HG02885 (cell line): ENCODE measurements at regions not wholly inside any gene's neighbourhood (a gene's known extent, or its start where the extent isn't known, plus 50 kb on each side); places are given as distances from the start of the nearest gene placed in this dataset.

Experiments used
- ATAC-seq: cut with Tn5 transposase; IDR thresholded peaks from one replicate; pipeline ENCODE4 v1.9.1; 2021; ENCODE audit warnings: mild to moderate bottlenecking; ENCODE audit not compliant: unreplicated experiment, poor library complexity

DNA sequence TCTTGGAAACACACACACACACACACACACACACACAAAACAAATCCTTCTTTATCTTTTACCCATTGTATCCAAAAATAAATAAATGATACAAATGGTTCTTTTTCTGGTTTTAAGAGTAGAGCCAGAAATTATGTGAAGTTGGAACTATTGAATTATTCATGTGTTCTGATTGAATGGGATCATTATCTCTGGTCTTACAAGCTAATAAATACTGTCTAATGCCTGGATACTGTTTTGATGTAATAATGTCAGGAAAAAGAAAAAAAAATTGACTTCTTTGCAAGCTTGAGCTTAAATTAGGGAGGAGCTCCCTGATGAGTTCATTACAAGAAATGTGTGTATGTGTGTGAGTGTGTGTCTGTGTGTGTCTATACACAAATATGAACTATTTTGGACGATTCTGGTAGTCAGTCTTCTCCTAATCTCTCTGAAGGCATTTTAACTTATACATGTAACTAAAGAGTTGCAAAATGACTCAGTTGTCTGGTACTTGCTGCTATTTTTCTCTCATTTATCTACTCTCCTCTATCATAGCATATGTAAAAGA is 507.2 kb upstream of the AGTR1 start:
- ATAC-seq = no peak

DNA sequence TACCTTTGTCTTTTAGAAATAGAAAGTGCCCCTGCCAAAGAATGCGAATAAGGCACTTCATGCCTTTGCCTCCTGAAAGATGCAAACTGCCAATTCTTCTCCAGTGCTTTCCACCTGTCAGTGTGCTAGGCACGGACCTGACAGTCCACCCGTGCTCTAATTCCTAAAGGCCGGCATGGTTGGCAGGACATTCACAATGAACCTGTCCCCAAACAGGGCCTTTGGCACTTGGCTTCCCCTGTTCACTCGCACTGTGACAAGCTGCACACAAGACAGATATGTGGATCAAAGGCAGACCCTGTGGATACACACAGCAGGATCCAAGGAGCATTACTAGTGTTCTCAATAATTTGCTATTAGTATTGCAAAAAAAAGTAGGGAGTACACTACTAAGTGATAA is 505.7 kb upstream of the AGTR1 start:
- ATAC-seq = no peak

DNA sequence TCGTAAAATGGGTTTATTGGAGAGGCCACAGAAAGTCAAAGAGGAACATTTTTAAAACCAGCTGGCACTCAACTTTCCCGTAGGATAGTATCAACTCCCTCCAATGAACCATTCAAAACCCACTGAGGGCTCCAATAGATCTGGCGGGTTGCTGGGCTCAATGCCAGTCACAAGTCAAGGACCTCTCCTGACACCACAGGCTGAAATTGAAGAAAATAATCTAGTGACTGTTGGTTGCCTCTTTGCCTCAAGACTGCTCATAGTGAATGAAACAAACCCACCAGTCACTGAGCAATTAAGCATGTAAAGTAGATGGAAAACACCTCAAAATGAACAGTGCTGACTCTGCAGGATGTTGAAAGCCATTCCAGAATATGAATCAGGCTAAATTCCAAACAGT is 500.6 kb upstream of the AGTR1 start:
- ATAC-seq = no peak

DNA sequence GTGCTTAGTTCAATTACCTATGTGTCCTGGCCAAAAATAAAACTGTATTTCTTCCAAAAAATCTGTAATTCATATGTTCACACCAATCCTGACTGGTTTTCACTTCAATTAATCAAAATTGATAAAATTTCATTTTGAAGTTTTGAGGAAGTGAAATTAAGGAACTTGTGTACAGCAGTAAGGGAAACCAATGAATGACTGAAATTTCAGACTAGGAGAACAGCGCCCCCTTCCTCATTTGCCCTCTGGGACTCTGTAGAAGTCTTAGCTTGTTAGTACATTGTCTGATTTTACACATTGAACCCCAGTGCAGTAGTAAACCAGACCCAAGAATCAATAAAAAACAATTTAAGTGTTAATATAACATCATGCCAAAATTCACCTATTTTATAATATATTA is 495.3 kb upstream of the AGTR1 start:
- ATAC-seq = no peak

DNA sequence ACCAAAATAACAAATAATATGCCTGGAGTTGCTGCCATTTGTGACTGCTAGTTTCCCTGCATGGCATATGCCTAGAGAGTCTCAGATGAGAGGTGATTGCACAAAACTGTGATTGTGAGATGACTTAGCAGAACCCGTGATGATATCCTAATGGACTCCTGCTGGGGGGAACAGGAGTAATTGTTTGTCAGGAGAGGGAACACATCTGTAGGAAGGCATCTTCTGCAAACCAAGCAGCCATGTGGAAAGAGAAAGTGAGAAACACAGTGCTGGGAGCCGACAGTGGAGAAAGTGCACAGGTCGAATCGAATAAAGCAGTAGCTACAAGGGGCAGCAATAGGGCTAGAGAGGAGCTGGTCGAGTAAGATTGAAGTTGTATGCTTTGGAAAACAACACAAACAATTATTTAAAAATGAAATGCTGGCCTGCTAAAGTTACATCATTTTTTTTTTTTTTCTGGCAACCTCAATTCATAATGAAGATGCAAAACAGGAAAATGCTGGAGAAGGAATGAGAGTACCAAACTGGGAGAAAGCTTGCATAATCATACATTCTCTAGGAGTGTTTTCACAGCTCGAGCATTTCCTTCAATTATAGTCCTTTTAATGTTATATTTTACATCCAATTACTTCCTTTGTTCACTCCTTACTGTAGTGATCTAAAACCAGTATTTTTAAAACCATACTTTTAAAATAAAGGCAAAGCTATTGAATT is 494.2 kb upstream of the AGTR1 start:
- ATAC-seq = no peak

DNA sequence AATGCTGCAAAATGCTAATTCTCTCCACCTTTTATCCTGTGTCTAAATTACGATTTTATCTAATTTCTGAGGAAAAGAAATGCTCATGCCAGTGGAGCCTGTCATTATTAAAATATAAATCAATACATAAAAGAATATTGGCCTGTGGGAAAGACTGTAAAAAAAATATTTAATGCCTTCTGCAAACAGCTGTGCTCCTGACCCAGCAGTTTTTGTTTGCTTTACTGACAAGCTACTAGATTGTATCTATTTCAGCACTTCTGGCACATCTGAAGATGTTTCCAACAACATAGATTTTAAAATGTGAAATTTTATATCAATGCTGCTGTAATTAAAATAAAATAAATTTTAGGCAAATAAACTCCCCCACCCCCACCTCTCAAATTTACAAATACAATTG is 493.6 kb upstream of the AGTR1 start:
- no peak for ATAC-seq

DNA sequence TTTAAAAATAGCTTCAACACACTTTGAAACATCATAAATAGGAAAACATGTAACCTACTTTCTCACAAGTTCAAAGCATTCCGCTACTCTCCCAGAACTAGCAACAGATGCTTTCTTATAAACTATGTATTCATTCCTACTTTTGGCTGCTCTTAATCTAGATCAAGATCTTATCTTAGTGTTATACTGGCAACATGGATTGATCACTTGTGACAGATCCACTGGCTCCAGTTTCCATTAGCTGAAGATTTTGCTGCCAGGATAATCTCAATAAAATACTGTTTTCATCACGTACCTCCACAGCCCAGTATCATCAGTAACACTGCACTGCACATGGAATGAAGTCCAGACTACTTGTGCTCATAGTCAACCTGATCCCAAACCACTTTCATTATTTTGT is 491.7 kb upstream of the AGTR1 start:
- no peak for ATAC-seq

DNA sequence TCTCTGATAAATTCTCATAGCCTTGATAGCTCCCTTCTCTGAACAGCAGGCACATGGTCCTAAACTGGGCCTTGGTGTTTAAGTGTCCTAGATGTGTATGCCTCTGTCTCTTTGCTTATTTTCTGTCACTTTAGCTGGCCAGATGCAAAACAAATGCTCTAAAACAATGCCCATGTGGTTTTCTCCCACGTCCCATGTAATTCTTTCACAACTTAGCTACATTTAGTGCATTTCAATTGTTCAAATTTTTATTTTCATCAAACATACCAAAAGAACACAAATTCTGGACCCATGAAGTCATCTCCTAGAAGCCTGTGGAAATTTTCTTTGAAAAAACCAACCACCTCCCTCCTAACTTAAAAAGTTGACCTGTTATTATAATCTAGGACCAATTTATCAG is 491.3 kb upstream of the AGTR1 start:
- no peak for ATAC-seq

DNA sequence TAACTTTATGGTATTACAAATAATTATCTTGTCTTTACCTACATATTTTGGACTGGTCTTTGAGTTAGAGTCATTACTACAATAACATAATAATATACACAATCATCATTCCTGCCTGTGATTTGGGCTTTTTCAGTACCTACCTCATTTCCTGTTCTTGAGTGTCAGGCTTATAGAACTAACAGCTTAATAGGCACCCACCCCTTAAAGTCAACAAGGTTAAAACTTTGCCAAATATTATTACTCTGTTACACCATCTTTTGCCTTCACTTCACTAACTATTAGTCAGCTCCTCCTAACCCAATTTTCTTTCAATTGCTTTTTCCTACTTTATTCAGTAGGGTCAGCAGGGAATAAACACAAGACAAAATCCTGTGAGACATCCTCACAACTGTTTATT is 488.7 kb upstream of the AGTR1 start:
- ATAC-seq = no peak

DNA sequence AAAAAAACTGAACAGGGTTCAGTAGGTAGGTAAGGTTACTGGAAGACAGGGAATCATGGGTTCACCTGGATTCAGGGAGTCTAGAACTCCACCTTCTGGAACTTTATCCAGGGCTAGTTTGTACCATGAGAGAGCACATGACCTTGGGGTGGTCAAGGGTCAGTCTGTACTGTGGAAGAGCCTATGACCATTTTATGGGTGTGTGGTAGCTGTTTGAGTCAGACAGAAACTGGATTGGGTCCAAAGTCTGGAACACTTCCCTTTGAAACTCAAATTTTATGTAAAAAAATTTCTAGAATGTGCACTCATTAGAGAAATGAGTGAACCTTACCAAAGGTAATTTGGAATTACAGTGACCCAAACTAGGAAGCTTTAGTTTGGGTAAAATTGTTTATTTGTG is 486.0 kb upstream of the AGTR1 start:
- peak; percentile 68 for ATAC-seq

DNA sequence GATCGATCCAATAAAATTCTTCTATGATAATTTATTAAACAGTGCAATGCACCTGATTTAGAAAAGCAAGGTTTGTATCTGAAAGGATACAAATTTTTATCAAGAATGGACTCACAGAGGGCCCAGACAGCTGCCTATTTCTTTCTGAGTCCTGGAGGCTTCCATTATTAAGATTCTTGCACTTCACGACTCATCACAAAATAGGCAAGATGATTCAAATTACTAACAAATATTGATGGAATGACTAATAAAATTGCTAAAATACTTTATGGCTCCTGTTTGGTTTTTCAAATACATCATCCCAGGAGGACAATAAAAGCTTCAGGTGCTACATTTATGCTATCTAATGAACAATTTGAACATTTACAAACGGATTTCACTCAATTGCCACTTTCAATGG is 483.0 kb upstream of the AGTR1 start:
- no peak for ATAC-seq

DNA sequence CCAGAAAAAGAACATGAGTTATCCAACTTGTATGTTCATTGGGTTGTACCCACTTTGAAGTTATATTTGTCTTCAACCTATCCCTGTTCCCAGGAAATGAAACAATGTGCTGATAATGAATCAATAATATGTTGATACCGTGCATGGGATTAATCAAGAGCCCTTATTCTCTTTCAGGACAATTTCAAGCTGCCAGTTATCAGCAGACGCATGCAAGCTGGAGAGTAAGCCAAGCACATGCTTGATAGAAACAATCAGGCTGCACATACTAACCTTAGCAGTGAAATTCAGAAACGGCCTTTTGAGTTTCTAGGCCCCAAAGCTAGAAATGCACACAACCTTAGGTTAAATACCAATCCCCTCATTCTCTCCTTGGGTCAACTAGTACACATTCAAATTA is 480.4 kb upstream of the AGTR1 start:
- ATAC-seq = no peak

DNA sequence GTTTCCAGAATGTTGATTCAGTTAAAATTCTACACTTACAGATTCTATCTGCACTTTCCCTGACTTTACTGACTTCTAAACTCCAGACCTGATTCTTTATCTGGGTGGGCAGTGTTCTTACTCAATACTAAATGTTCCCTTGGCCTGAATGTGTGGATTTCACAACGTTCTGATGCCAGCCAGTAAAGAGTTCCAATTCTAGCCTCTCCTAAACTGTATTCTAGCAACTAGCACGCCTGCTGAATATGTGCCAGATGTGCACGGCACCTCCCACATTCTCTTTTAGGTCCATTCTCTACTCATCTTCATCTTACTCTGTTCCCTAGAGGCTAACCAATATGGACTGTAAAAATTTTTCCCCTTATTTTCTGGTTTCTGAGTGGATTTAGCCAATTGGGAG is 479.5 kb upstream of the AGTR1 start:
- no peak for ATAC-seq

DNA sequence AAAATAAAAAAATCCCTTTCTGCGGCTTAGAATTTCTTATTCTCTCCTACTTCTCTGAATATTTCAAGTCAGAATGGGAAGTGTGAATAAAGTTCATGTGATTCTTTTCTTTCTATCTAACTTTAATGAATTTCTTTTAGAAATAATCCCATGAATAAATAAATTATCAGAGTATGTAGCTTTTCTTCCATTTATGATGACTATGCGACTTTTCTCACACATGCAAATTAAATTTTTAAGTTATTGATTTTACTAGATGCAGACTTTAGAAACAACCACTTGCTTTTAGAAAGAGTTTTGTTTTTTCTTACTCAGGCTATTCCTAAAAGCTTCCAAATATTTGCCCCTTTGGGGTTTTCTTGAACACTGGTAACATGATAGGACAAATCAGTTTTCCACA is 477.7 kb upstream of the AGTR1 start:
- no peak for ATAC-seq

DNA sequence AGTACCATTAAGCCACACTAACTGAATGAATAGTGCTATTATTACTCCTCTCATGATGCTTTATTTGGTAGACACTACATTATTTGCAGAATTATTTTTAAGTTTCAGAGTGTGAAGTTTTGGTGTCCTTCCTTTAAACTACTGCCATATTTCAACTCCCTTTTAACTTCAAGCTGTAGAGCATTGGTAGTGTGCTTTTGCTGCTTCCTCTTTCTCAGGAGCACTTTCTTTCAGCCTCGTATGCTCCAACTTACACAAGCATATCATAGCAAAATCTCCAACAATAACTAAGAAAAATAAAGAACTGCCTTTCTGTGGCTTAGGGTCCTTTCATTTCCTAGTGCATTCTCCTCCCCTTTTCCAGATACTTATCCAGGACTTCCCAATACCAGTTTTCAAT is 476.4 kb upstream of the AGTR1 start:
- no peak for ATAC-seq

DNA sequence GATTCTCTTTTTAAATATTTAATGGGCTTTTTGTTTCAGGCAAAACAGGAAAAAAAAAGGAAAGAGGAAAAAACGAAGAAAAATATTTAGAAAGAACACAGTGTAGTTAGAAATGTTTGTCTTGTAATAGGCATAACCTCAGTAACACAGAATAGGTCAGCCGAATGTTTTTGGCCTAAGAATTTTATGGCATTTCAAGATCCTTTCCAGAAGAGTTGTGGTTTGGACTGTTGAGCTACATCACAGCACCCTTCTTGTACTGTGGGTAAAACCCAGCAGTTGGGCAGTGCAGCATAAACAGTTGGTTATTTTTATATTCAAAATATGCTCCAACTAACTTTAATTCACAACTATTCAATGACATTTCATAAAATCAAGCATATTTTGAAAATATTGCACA is 474.4 kb upstream of the AGTR1 start:
- ATAC-seq = no peak

DNA sequence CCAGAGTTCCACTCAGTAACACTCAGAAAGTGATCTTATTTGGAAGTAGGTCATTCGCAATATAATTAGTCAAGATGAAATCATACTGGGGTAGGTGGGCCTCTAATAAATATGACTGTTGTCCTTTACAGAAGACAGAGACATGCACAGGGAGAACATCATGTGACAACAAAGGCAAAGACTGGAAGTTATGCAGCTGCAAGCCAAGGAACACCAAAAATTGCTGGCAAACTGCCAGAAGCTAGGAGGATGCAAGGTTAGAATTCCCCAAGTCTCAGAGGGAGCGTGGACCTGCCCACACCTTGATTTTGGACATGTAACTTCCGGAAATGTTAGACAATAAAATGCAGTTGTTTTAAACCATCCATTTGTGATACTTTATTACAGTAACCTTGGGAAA is 471.5 kb upstream of the AGTR1 start:
- ATAC-seq = no peak

DNA sequence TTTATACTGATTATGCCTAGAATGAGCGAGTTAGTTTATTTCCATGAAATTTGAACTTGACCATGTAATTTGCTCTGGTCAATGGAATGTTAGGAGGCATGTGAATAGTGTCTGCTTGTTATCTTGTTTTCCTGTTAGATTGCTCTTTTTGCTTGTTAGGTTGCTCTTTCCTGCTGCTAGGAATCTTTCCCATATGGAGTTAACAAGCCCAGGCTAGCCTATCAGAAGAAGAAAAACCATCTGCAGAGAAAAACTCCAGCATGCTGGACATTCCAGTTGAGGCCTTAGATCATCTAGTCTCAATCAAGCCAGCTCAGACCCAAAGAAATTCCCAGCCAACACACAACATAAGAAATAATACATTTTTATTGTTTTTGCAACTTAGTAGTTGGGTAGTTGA is 470.2 kb upstream of the AGTR1 start:
- no peak for ATAC-seq

DNA sequence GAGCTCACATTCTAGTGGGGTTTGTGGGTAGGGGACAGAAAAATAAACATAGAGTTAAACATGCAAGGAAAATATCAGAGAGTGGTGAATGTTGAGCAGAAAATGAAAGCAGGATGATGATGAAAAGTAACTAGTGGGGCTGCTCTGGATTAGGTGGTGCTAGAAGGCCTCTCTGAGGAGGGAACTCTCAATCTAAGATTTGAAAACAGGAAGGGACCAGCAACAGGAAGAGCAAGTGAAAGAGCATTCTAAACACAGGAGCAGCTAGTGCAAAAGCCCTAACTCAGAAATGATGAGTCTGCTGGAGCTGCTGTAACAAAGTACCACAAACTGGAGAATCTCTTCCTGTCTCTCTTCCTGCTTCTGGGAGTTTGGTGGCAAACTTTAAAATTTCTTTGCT is 468.6 kb upstream of the AGTR1 start:
- peak; percentile 76 for ATAC-seq

DNA sequence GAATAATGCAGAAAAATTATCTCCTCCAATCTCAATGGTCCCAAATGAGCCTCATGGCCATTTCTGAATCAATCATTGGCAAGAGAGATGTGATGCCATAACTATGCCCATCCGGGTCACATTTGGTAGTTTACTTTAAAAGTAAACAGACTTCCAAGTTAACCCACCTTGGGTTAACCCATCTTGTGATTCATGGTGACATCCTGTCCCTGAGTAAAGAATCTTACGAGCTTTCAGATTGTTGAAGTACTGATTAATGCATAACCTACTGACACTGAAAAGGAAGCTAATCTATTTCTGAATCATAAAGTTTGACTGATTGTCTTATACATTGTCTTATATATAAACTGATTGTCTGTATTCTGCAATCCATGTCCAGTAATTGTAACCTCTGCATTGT is 467.2 kb upstream of the AGTR1 start:
- ATAC-seq = no peak

DNA sequence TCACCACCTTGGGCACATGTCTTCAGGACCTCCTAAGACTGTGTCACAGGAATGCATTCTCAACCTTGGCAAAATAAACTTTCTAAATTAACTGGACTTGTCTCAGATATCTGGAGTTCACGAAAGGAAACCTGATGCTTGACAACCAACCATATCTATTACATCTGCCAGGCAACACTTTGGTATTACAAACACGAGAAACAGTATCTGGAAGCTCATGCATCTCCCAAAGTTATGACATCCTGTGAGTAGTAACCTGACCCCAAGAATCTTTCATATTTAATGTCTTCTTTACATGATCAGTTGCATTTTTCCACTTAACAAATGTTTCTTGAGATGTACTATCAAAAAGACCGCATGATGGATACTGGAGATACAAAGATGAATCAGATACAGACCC is 465.3 kb upstream of the AGTR1 start:
- ATAC-seq = no peak

DNA sequence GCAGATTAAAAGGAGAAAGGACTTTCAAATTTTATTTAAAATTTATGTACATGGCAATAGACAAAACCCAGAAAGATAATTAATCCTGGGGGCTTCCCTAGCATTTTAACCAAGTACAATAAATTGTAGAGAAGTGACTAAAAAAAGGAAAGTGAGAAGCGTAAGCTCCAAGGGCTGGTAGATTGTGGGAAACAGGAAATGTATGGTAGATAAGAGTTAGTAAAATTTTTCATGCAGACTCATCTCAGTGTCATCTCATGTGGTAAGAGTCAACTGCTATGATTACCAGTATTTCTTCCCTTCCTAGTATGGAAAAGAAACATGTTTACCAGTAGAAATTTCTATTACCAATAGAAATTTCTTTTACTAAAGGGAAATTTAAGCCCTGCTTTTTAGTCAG is 464.3 kb upstream of the AGTR1 start:
- ATAC-seq = no peak

DNA sequence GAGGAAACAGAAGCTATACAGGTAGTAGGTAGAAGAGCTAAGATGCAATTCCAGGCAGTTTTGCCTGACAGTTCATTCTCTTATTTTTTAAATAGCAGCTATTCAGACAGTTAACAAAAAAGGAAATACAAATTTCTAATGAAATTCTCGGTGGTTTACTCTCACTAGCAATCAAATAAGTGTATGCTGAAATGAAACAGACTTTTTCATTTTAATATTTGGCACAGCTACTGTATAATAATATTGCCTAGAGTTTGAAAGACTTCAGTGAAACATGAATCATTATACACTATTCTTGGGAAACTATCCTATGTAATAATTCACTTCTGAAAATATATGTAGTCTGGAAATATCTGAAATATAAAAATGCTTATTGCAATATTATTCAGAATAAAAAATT is 463.2 kb upstream of the AGTR1 start:
- no peak for ATAC-seq
